H1 (cell line): ENCODE measurements at regions not wholly inside any gene's neighbourhood (a gene's known extent, or its start where the extent isn't known, plus 50 kb on each side); places are given as distances from the start of the nearest gene placed in this dataset.

Source experiments
- CTCF ChIA-PET: fragments of 300-600 bp; sonication (Branson Sonifier 250); formaldehyde crosslinking; loops from one replicate; lab custom pipeline; 2021; ENCODE audit not compliant: partially characterized antibody; lab: Charles Lee
- POLR2A ChIA-PET: fragments of 300-600 bp; sonication (Branson Sonifier 250); formaldehyde crosslinking; loops from one replicate; lab custom pipeline; 2021; ENCODE audit warnings: inconsistent platforms; ENCODE audit not compliant: partially characterized antibody; lab: Charles Lee
- DNase-seq, 2 experiments: peaks; one replicate each; pipeline versions ENCODE4 v3.0.0 to v3.0.0-alpha.2; 2010 to 2022; ENCODE audit warnings: low spot score in 2 of 2, low read depth in 1 of 2, mixed read lengths in 1 of 2
- FAIRE-seq: peaks from 2 replicates; lab custom pipeline; 2011; peaks lifted over from hg19 to GRCh38; lab: Jason Lieb, UNC
- H2AFZ ChIP-seq: 2 replicates; pipeline ENCODE4 v1.8.1; 2012; ENCODE audit warnings: low read length, inconsistent platforms
- H2AK5ac ChIP-seq: 2 replicates; pipeline ENCODE4 v1.6.1; 2013; ENCODE audit warnings: low read depth, low read length
- H2BK120ac ChIP-seq: replicated peaks from 2 replicates; pipeline ENCODE3; 2013; ENCODE audit warnings: low read depth, low read length, inconsistent platforms
- H2BK12ac ChIP-seq: 2 replicates; pipeline ENCODE4 v1.6.1; 2013; ENCODE audit warnings: low read depth, low read length
- H2BK15ac ChIP-seq: 2 replicates; pipeline ENCODE4 v1.6.1; 2013; ENCODE audit warnings: low read length
- H2BK20ac ChIP-seq: 2 replicates; pipeline ENCODE4 v1.6.1; 2013; ENCODE audit warnings: low read length
- H2BK5ac ChIP-seq: 2 replicates; pipeline ENCODE4 v1.6.1; 2013; ENCODE audit warnings: low read depth, low read length
- H3K14ac ChIP-seq: 2 replicates; pipeline ENCODE4 v1.6.1; 2013; ENCODE audit warnings: inconsistent platforms; ENCODE audit not compliant: insufficient read length
- H3K18ac ChIP-seq: 2 replicates; pipeline ENCODE4 v1.6.1; 2013; ENCODE audit warnings: low read length; ENCODE audit errors: extremely low read depth
- H3K23ac ChIP-seq: 2 replicates; pipeline ENCODE4 v1.6.1; 2013; ENCODE audit warnings: inconsistent platforms; ENCODE audit not compliant: insufficient read length
- H3K23me2 ChIP-seq: 2 replicates; pipeline ENCODE4 v1.6.1; 2013; ENCODE audit warnings: low read depth, low read length
- H3K27ac ChIP-seq: 2 replicates; pipeline ENCODE4 v1.6.1; 2011; ENCODE audit warnings: low read depth, low read length, inconsistent platforms
- H3K27me3 ChIP-seq, 4 experiments: replicated peaks in 1 of 4; 1 replicate in 1 of 4; 2 replicates in 3 of 4; pipeline versions ENCODE4 v1.6.1 to v1.8.1; 2011 to 2013; ENCODE audit warnings: low read length in 3 of 4, mild to moderate bottlenecking in 3 of 4, inconsistent platforms in 2 of 4, mixed read lengths in 2 of 4, moderate library complexity in 1 of 4; ENCODE audit not compliant: control insufficient read depth in 3 of 4, insufficient read depth in 3 of 4; ENCODE audit errors: extremely low read depth in 1 of 4
- H3K36me3 ChIP-seq, 4 experiments: 2 replicates each; pipeline versions ENCODE4 v1.6.1 to v1.8.1; 2011 to 2013; ENCODE audit warnings: mild to moderate bottlenecking in 4 of 4, low read length in 3 of 4, moderate library complexity in 2 of 4, control low read depth in 1 of 4, inconsistent platforms in 1 of 4; ENCODE audit not compliant: insufficient read depth in 4 of 4, control insufficient read depth in 2 of 4
- H3K4ac ChIP-seq: replicated peaks from 2 replicates; pipeline ENCODE3; 2013; ENCODE audit warnings: low read length, low read depth, mixed read lengths, inconsistent platforms; ENCODE audit not compliant: insufficient read length
- H3K4me1 ChIP-seq, 4 experiments: replicated peaks in 1 of 4; 1 replicate in 1 of 4; 2 replicates in 3 of 4; pipeline versions ENCODE4 v1.6.1 to v1.8.1; 2011 to 2013; ENCODE audit warnings: low read length in 3 of 4, inconsistent platforms in 2 of 4, mixed read lengths in 1 of 4; ENCODE audit not compliant: insufficient read depth in 4 of 4, control insufficient read depth in 3 of 4
- H3K4me2 ChIP-seq, 2 experiments: 2 replicates each; pipeline versions ENCODE4 v1.6.1 to v1.8.1; 2011 to 2013; ENCODE audit warnings: low read depth in 2 of 2, low read length in 2 of 2, control low read depth in 1 of 2, inconsistent platforms in 1 of 2, mild to moderate bottlenecking in 1 of 2; ENCODE audit not compliant: insufficient read depth in 1 of 2
- H3K4me3 ChIP-seq, 4 experiments: fragments of 200-600, 300-600 bp in 1 of 4; sonication (generic), shearing (Covaris generic), sonication (Bioruptor Twin) in 1 of 4; 2 replicates each; pipeline versions ENCODE4 v1.5.1 to v1.8.1; 2011 to 2016; ENCODE audit warnings: low read length in 4 of 4, low read depth in 3 of 4, control low read depth in 2 of 4, inconsistent platforms in 2 of 4, mild to moderate bottlenecking in 2 of 4, mixed read lengths in 1 of 4, moderate library complexity in 1 of 4; ENCODE audit not compliant: insufficient read depth in 2 of 4; ENCODE audit errors: extremely low read depth in 1 of 4
- H3K56ac ChIP-seq: replicated peaks from 2 replicates; pipeline ENCODE3; 2013; ENCODE audit warnings: low read depth, mild to moderate bottlenecking, mixed read lengths, low read length, inconsistent platforms; ENCODE audit not compliant: insufficient read length
- H3K79me1 ChIP-seq: 2 replicates; pipeline ENCODE4 v1.6.1; 2013; ENCODE audit warnings: low read depth, low read length, control low read depth
- H3K79me2 ChIP-seq, 2 experiments: 2 replicates each; pipeline versions ENCODE4 v1.6.1 to v1.8.1; 2012 to 2013; ENCODE audit warnings: low read length in 2 of 2, mild to moderate bottlenecking in 2 of 2, inconsistent platforms in 1 of 2; ENCODE audit not compliant: insufficient read depth in 2 of 2, control insufficient read depth in 1 of 2
- H3K9ac ChIP-seq, 4 experiments: replicated peaks in 1 of 4; 1 replicate in 1 of 4; 2 replicates in 3 of 4; pipeline versions ENCODE4 v1.6.1 to v1.8.1; 2011 to 2013; ENCODE audit warnings: low read depth in 3 of 4, low read length in 3 of 4, control low read depth in 2 of 4, mild to moderate bottlenecking in 2 of 4, moderate library complexity in 2 of 4, inconsistent platforms in 1 of 4; ENCODE audit errors: extremely low read depth in 1 of 4
- H3K9me3 ChIP-seq, 2 experiments: 2 replicates each; pipeline versions ENCODE4 v1.6.1 to v1.8.1; 2012 to 2013; ENCODE audit warnings: mild to moderate bottlenecking in 2 of 2, moderate library complexity in 2 of 2, control low read depth in 1 of 2, inconsistent platforms in 1 of 2, low read depth in 1 of 2, low read length in 1 of 2, mixed read lengths in 1 of 2; ENCODE audit not compliant: insufficient read depth in 2 of 2
- H4K20me1 ChIP-seq, 2 experiments: replicated peaks in 1 of 2; 2 replicates each; pipeline versions ENCODE3 to v1.8.1; 2011 to 2013; ENCODE audit warnings: inconsistent platforms in 2 of 2, low read length in 2 of 2, mild to moderate bottlenecking in 1 of 2; ENCODE audit not compliant: insufficient read depth in 2 of 2, control insufficient read depth in 1 of 2
- H4K5ac ChIP-seq: 2 replicates; pipeline ENCODE4 v1.6.1; 2013; ENCODE audit warnings: low read length, low read depth, mixed read lengths, inconsistent platforms; ENCODE audit not compliant: insufficient read length
- H4K8ac ChIP-seq: 2 replicates; pipeline ENCODE4 v1.8.0; 2013; ENCODE audit warnings: mild to moderate bottlenecking, moderate library complexity, low read length, inconsistent platforms; ENCODE audit not compliant: insufficient read depth; ENCODE audit errors: extremely low read depth
- H4K91ac ChIP-seq: replicated peaks from 2 replicates; pipeline ENCODE3; 2013; ENCODE audit warnings: low read length, mixed read lengths, inconsistent platforms; ENCODE audit not compliant: insufficient read length
- BCL11A ChIP-seq, 2 experiments: IDR thresholded peaks; one replicate each; pipeline ENCODE4 v1.6.1; 2011; ENCODE audit warnings: low read depth in 2 of 2, low read length in 2 of 2, mild to moderate bottlenecking in 2 of 2
- GABPA ChIP-seq: IDR thresholded peaks from 2 replicates; pipeline ENCODE4 v1.6.1; 2011; ENCODE audit warnings: mild to moderate bottlenecking, low read length, moderate library complexity, borderline replicate concordance; ENCODE audit not compliant: insufficient read depth
- GTF2F1 ChIP-seq: IDR thresholded peaks from 2 replicates; pipeline ENCODE4 v1.6.1; 2012; ENCODE audit warnings: low read depth, low read length, improper control_type of control experiment, borderline replicate concordance
- JUN ChIP-seq: IDR thresholded peaks from 2 replicates; pipeline ENCODE4 v1.6.1; 2011; ENCODE audit warnings: low read depth, mild to moderate bottlenecking, improper control_type of control experiment, low read length
- KDM5A ChIP-seq: fragments of 200-600 bp; IDR thresholded peaks from 2 replicates; pipeline ENCODE4 v1.7.1; 2012; ENCODE audit warnings: mild to moderate bottlenecking, low read length, inconsistent platforms, mixed read lengths
- RNF2 ChIP-seq: fragments of 200-900, 300-1000 bp; sonication (generic); IDR thresholded peaks from 2 replicates; pipeline ENCODE4 v1.7.1; 2016; ENCODE audit warnings: borderline replicate concordance, low read depth, mild to moderate bottlenecking, antibody characterized with exemption, low read length; ENCODE audit not compliant: poor library complexity, severe bottlenecking; ENCODE audit errors: missing control alignments
- RXRA ChIP-seq: IDR thresholded peaks from 2 replicates; pipeline ENCODE4 v1.6.1; 2011; ENCODE audit warnings: low read depth, mild to moderate bottlenecking, low read length, moderate library complexity; ENCODE audit not compliant: insufficient read depth
- SAP30 ChIP-seq: fragments of 300-600 bp; sonication (generic); IDR thresholded peaks from 2 replicates; pipeline ENCODE4 v1.7.1; 2012; ENCODE audit warnings: low read length, moderate library complexity, mild to moderate bottlenecking, inconsistent platforms; ENCODE audit not compliant: insufficient read depth, insufficient replicate concordance
- SIN3A ChIP-seq, 2 experiments: IDR thresholded peaks in 1 of 2; conservative IDR thresholded peaks in 1 of 2; 2 replicates each; pipeline ENCODE4 v1.6.1; 2011 to 2012; ENCODE audit warnings: low read length in 2 of 2, improper control_type of control experiment in 1 of 2, low read depth in 1 of 2, mild to moderate bottlenecking in 1 of 2
- SIX5 ChIP-seq: IDR thresholded peaks from 2 replicates; pipeline ENCODE4 v1.6.1; 2011; ENCODE audit warnings: mild to moderate bottlenecking, low read depth, low read length
- TAF1 ChIP-seq: IDR thresholded peaks from 2 replicates; pipeline ENCODE4 v1.6.1; 2011; ENCODE audit warnings: mild to moderate bottlenecking, low read depth, low read length
- TEAD4 ChIP-seq: IDR thresholded peaks from 2 replicates; pipeline ENCODE4 v1.6.1; 2012; ENCODE audit warnings: low read depth, low read length, inconsistent platforms, mixed read lengths
- WGBS, 2 experiments: shearing (Covaris generic) in 1 of 2; methylation state at CpG; one replicate each; pipeline versions ENCODE4 v1.1.6 to v1.1.7; 2013 to 2015; ENCODE audit warnings: low lambda C conversion rate in 2 of 2, mixed read lengths in 2 of 2, inconsistent platforms in 1 of 2, low coverage in 1 of 2, missing lambda C conversion rate in 1 of 2; ENCODE audit not compliant: insufficient replicate concordance in 2 of 2, insufficient coverage in 1 of 2, insufficient read length in 1 of 2; ENCODE audit errors: extremely low coverage in 1 of 2, missing lambda C conversion rate in 1 of 2; 5-methylcytosine and 5-hydroxymethylcytosine counted together
- TF ChIP-seq, protein P1 (sequence below): IDR thresholded peaks from 2 replicates; pipeline ENCODE4 v1.6.1; 2012; ENCODE audit warnings: inconsistent platforms

DNA sequence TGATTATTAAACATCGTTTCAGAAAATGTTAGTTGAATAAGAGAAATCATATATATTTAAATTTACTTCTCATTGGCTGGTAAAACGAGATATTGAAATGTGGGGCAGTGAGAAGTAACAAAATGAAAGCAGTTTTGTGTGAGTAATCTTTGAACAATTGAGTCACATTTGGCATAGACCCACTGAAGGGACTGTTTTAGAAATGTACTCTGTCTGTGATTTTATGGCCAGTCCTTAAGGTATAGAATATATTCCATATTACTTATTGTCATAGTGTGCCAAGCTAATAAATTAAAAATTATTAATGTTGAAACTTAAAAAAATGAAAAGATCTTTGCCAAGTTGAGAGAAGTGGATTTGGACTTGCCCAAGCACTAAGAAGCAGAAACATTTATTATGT, 222.4 kb upstream of the COL3A1 start:
- Histone ChIP-seq H4K20me1 (no peaks in the 10 kb centered on the region), H3K23ac (no peak overlapping the region)
- no peak for FAIRE-seq
- TF ChIP-seq SIN3A (conservative IDR thresholded peaks at IDR 0.05 in 1 of 2, IDR thresholded peaks at IDR 0.05 in 1 of 2; ENCODE audit: low read depth in 1 of 2, low read length in 2 of 2) (no peak), RNF2 (no peak), JUN (no peak), SAP30 (no peak), TEAD4 (no peak), BCL11A (IDR thresholded peaks at IDR 0.05; ENCODE audit: low read depth in 2 of 2, low read length in 2 of 2) (no peak), RXRA (no peak), TAF1 (no peak), KDM5A (no peak), GTF2F1 (no peak), SIX5 (no peak), GABPA (no peak)
- TF ChIP-seq, protein P1, sequence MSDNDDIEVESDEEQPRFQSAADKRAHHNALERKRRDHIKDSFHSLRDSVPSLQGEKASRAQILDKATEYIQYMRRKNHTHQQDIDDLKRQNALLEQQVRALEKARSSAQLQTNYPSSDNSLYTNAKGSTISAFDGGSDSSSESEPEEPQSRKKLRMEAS = no peak

More for the DNA sequence above, 222.4 kb upstream of the COL3A1 start:
- H3K36me3 ChIP-seq = no peaks in the 10 kb centered on the region
- no peak overlapping the region for H3K56ac ChIP-seq
- no peak overlapping the region for H4K91ac ChIP-seq
- H3K4me3 ChIP-seq = no peak overlapping the region
- 79% methylated on average over 2 of the region's 2 CpGs; no CpG with 5 or more reads in 1 of the 2 experiments for WGBS, 2 experiments
- H3K9me3 ChIP-seq = no peaks in the 10 kb centered on the region
- H3K27me3 ChIP-seq = no peaks in the 10 kb centered on the region
- H4K5ac ChIP-seq = no peak overlapping the region
- CTCF ChIA-PET = no interaction called here
- H3K4me2 ChIP-seq = no peak overlapping the region
- H3K18ac ChIP-seq = no peak overlapping the region
- no peak overlapping the region for H2AFZ ChIP-seq
- no peak overlapping the region for H3K14ac ChIP-seq
- no peaks in the 10 kb centered on the region for H3K4me1 ChIP-seq
- DNase-seq = no peak
- no peak overlapping the region for H2BK20ac ChIP-seq
- no peak overlapping the region for H2BK5ac ChIP-seq
- no peak overlapping the region for H2BK15ac ChIP-seq
- no peaks in the 10 kb centered on the region for H3K79me1 ChIP-seq
- POLR2A ChIA-PET = no interaction called here
- no peak overlapping the region for H4K8ac ChIP-seq
- H2BK12ac ChIP-seq = no peak overlapping the region
- H3K23me2 ChIP-seq = no peaks in the 10 kb centered on the region
- H2AK5ac ChIP-seq = no peak overlapping the region
- H3K27ac ChIP-seq = no peak overlapping the region
- no peak overlapping the region for H2BK120ac ChIP-seq
- H3K79me2 ChIP-seq = no peaks in the 10 kb centered on the region
- H3K4ac ChIP-seq = no peak overlapping the region
- no peak overlapping the region for H3K9ac ChIP-seq
